Lung (tissue), 11 donors: ENCODE measurements at regions not wholly inside any gene's neighbourhood (a gene's known extent, or its start where the extent isn't known, plus 50 kb on each side); places are given as distances from the start of the nearest gene placed in this dataset.
"Not testable (repeated sequence)": the region's sequence is repeated elsewhere in the genome, so short reads cannot be mapped to it uniquely, and the experiment has no call there.

Experiments used
- ATAC-seq: fragments of 200-7000 bp; cut with Tn5 transposase; one replicate; pipeline ENCODE4 v1.9.1; 2020; ENCODE audit warnings: moderate number of reproducible peaks; ENCODE audit not compliant: insufficient read depth, low FRiP score
- DNase-seq, 3 donors: peaks; one replicate each; pipeline ENCODE4 v3.0.0-alpha.2; 2013 to 2017
- H3K27ac ChIP-seq, 2 donors: one replicate each; pipeline ENCODE4 v1.5.1; 2013; ENCODE audit warnings: mild to moderate bottlenecking in 2 of 2, moderate library complexity in 2 of 2, control low read depth in 1 of 2, inconsistent platforms in 1 of 2, low read depth in 1 of 2, low read length in 1 of 2
- H3K27me3 ChIP-seq, 3 donors: one replicate each; pipeline ENCODE4 v1.5.1; 2013; ENCODE audit warnings: low read length in 2 of 3; ENCODE audit not compliant: control insufficient read depth in 3 of 3, insufficient read depth in 3 of 3
- H3K36me3 ChIP-seq, 4 donors: one replicate each; pipeline ENCODE4 v1.5.1; 2013; ENCODE audit warnings: low read length in 4 of 4, mild to moderate bottlenecking in 1 of 4, moderate library complexity in 1 of 4; ENCODE audit not compliant: control insufficient read depth in 4 of 4, insufficient read depth in 4 of 4
- H3K4me1 ChIP-seq, 5 donors: one replicate each; pipeline ENCODE4 v1.5.1; 2013; ENCODE audit warnings: low read length in 5 of 5, mild to moderate bottlenecking in 2 of 5, moderate library complexity in 1 of 5; ENCODE audit not compliant: control insufficient read depth in 5 of 5, insufficient read depth in 5 of 5
- H3K4me3 ChIP-seq: one replicate; pipeline ENCODE4 v1.5.1; 2013; ENCODE audit warnings: mild to moderate bottlenecking, control low read depth, moderate library complexity
- H3K9ac ChIP-seq, 2 donors: one replicate each; pipeline ENCODE4 v1.5.1; 2013; ENCODE audit warnings: low read length in 2 of 2, control low read depth in 1 of 2; ENCODE audit not compliant: insufficient read depth in 1 of 2
- H3K9me3 ChIP-seq, 4 donors: one replicate each; pipeline ENCODE4 v1.5.1; 2013; ENCODE audit warnings: low read length in 3 of 4, mild to moderate bottlenecking in 1 of 4, moderate library complexity in 1 of 4; ENCODE audit not compliant: control insufficient read depth in 4 of 4, insufficient read depth in 3 of 4
- CTCF ChIP-seq: IDR thresholded peaks from 2 replicates; pipeline ENCODE4 v1.5.1; 2012; ENCODE audit warnings: mild to moderate bottlenecking; ENCODE audit errors: control extremely low read depth, extremely low read depth
- WGBS, 2 donors: extraction: QIAGEN DNeasy Blood & Tissue Kit; methylation state at CpG; one replicate each; pipeline ENCODE4 v1.1.7; 2013; 5-methylcytosine and 5-hydroxymethylcytosine counted together
- donor health status: control.
- donor health status: control.
- donor health status: Bipolar disorder and iron deficiency.
- donor health status: healthy.
- donor health status: DM: yes; HTN: yes; CAD: no.

- Histone ChIP-seq H3K4me3 (no peak overlapping the region), H3K27ac (no peak overlapping the region), H3K36me3 (no peaks in the 10 kb centered on the region), H3K9me3 (no peaks in the 10 kb centered on the region), H3K4me1 (no peaks in the 10 kb centered on the region), H3K9ac (no peak overlapping the region), H3K27me3 (no peaks in the 10 kb centered on the region)
- no peak for TF ChIP-seq CTCF
- ATAC-seq (no peak), DNase-seq (no peak)
These were observed 166.6 kb upstream of the ZNF717 start for GRCh38 chr3:75951941-75952340.

- not testable (repeated sequence) for H3K9me3 ChIP-seq, H3K9ac ChIP-seq, ATAC-seq, H3K36me3 ChIP-seq, H3K4me3 ChIP-seq, H3K27ac ChIP-seq, DNase-seq, H3K27me3 ChIP-seq, H3K4me1 ChIP-seq
- 85 to 89% methylated on average over 2 of the region's 2 CpGs for WGBS, 2 donors
These were observed 174.7 kb upstream of the ZNF717 start for GRCh38 chr3:75960031-75960430.

GRCh38 chr3:75962054-75962453, 176.7 kb upstream of the ZNF717 start:
- H3K27ac ChIP-seq, H3K9ac ChIP-seq, H3K27me3 ChIP-seq, DNase-seq, ATAC-seq, H3K4me1 ChIP-seq, H3K36me3 ChIP-seq, H3K9me3 ChIP-seq, H3K4me3 ChIP-seq: not testable (repeated sequence)
- 79 to 81% methylated on average over 2 of the region's 2 CpGs for WGBS, 2 donors

- Histone ChIP-seq H3K36me3 (no peaks in the 10 kb centered on the region), H3K27ac (no peak overlapping the region), H3K9me3 (no peaks in the 10 kb centered on the region), H3K27me3 (no peaks in the 10 kb centered on the region), H3K9ac (no peak overlapping the region), H3K4me1 (no peaks in the 10 kb centered on the region), H3K4me3 (no peak overlapping the region)
- ATAC-seq, result no peak
- no peak for TF ChIP-seq CTCF
- no peak for DNase-seq
These were observed 181.7 kb upstream of the ZNF717 start for GRCh38 chr3:75967071-75967470.

GRCh38 chr3:75978686-75979085, 193.3 kb upstream of the ZNF717 start:
- TF ChIP-seq CTCF, result no peak

More at GRCh38 chr3:75978686-75979085, 193.3 kb upstream of the ZNF717 start:
- Histone ChIP-seq H3K4me1 (no peaks in the 10 kb centered on the region), H3K27me3 (no peaks in the 10 kb centered on the region), H3K4me3 (no peak overlapping the region), H3K36me3 (no peaks in the 10 kb centered on the region), H3K27ac (no peak overlapping the region), H3K9ac (no peak overlapping the region), H3K9me3 (peaks cover 0 to 5% (median 0%) of the 10 kb centered on the region in 4 donors)
- ATAC-seq (no peak), DNase-seq (no peak)
- WGBS, 2 donors, result 77 to 81% methylated on average over 4 of the region's 4 CpGs
